GM18498 (cell line): ENCODE measurements at regions not wholly inside any gene's neighbourhood (a gene's known extent, or its start where the extent isn't known, plus 50 kb on each side); places are given as distances from the start of the nearest gene placed in this dataset.
A peak's percentile ranks its signal among the peaks of the same experiment; 100 is the strongest.

Source experiments
- ATAC-seq: cut with Tn5 transposase; IDR thresholded peaks from one replicate; pipeline ENCODE4 v1.9.1; 2021; ENCODE audit warnings: mild to moderate bottlenecking, moderate library complexity; ENCODE audit not compliant: unreplicated experiment

GRCh38 chr6:165920896-165921671 lies 246.6 kb downstream of the TBXT start:
- ATAC-seq, result no peak

- no peak for ATAC-seq
Measured at GRCh38 chr6:165917576-165917975, 250.1 kb downstream of the TBXT start.

GRCh38 chr6:165915022-165915770 lies 252.2 kb upstream of the PDE10A start:
- ATAC-seq, result no peak

GRCh38 chr6:165913676-165914570 lies 250.9 kb upstream of the PDE10A start:
- ATAC-seq, result no peak

GRCh38 chr6:165910184-165910966 lies 247.3 kb upstream of the PDE10A start:
- ATAC-seq, result no peak

- ATAC-seq, result no peak
Measured at GRCh38 chr6:165906736-165907135, 243.7 kb upstream of the PDE10A start.

- no peak for ATAC-seq
Measured at GRCh38 chr6:165905744-165906143, 242.7 kb upstream of the PDE10A start.

GRCh38 chr6:165900970-165901369 lies 237.9 kb upstream of the PDE10A start:
- no peak for ATAC-seq

- no peak for ATAC-seq
Measured at GRCh38 chr6:165899611-165900010, 236.6 kb upstream of the PDE10A start.

- ATAC-seq, result no peak
Measured at GRCh38 chr6:165895421-165896165, 232.6 kb upstream of the PDE10A start.

GRCh38 chr6:165894171-165894825 lies 231.3 kb upstream of the PDE10A start:
- ATAC-seq, result no peak

- no peak for ATAC-seq
Measured at GRCh38 chr6:165893431-165893830, 230.4 kb upstream of the PDE10A start.

GRCh38 chr6:165891320-165891719 lies 228.3 kb upstream of the PDE10A start:
- no peak for ATAC-seq

- no peak for ATAC-seq
Measured at GRCh38 chr6:165890404-165890735, 227.3 kb upstream of the PDE10A start.

- ATAC-seq, result no peak
Measured at GRCh38 chr6:165889636-165890403, 226.8 kb upstream of the PDE10A start.

GRCh38 chr6:165886169-165886568 lies 223.1 kb upstream of the PDE10A start:
- ATAC-seq, result no peak

- ATAC-seq, result peak; percentile 93
Measured at GRCh38 chr6:165884813-165885765, 222.0 kb upstream of the PDE10A start.
